Lower leg skin (tissue), 3 donors: ENCODE measurements at regions not wholly inside any gene's neighbourhood (a gene's known extent, or its start where the extent isn't known, plus 50 kb on each side); places are given as distances from the start of the nearest gene placed in this dataset.

ENCODE experiments used
- CTCF ChIP-seq, 3 donors: fragments of 450-650 bp; IDR thresholded peaks; one replicate each; pipeline ENCODE4 v1.5.1; 2016; ENCODE audit warnings: antibody characterized with exemption in 3 of 3, mild to moderate bottlenecking in 3 of 3, moderate library complexity in 2 of 3
- POLR2A ChIP-seq, 2 donors: fragments of 450-650 bp; IDR thresholded peaks; one replicate each; pipeline ENCODE4 v1.6.1; 2016 to 2017; ENCODE audit warnings: antibody characterized with exemption in 2 of 2, mild to moderate bottlenecking in 1 of 2, moderate library complexity in 1 of 2

- no peak for TF ChIP-seq CTCF (IDR thresholded peaks at IDR 0.05)
- no peak for TF ChIP-seq POLR2A (IDR thresholded peaks at IDR 0.05)
Measured at GRCh38 chr6:82083646-82084045, 163.9 kb downstream of the IBTK start.
